ENCODE measurements at regions not wholly inside any gene's neighbourhood (a gene's known extent, or its start where the extent isn't known, plus 50 kb on each side); places are given as distances from the start of the nearest gene placed in this dataset.

- TF ChIP-seq CTCF (IDR thresholded peaks at IDR 0.05) (no peak), EP300 (IDR thresholded peaks at IDR 0.05) (no peak), POLR2AphosphoS5 (IDR thresholded peaks at IDR 0.05) (no peak), POLR2A (IDR thresholded peaks at IDR 0.05; ENCODE audit: low read depth) (no peak)
These were observed 167.4 kb downstream of the ZDHHC21 start for GRCh38 chr9:14525856-14526255.
